Fibroblast of the conjunctiva (primary cell): ENCODE measurements at regions not wholly inside any gene's neighbourhood (a gene's known extent, or its start where the extent isn't known, plus 50 kb on each side); places are given as distances from the start of the nearest gene placed in this dataset.
"Not testable (repeated sequence)": the region's sequence is repeated elsewhere in the genome, so short reads cannot be mapped to it uniquely, and the experiment has no call there.

Experiments
- DNase-seq: peaks from one replicate; pipeline ENCODE4 v3.0.0-alpha.2; 2010; ENCODE audit warnings: low read depth

GRCh38 chr5:60546207-60546606 is 153.8 kb downstream of the DEPDC1B start:
- no peak for DNase-seq

- DNase-seq = no peak
These were observed 154.4 kb downstream of the DEPDC1B start for GRCh38 chr5:60545551-60545950.

- no peak for DNase-seq
These were observed 155.8 kb downstream of the DEPDC1B start for GRCh38 chr5:60544142-60544541.

- peak; percentile 5 for DNase-seq
These were observed 158.0 kb downstream of the DEPDC1B start for GRCh38 chr5:60541980-60542379.

- peak; percentile 27 for DNase-seq
These were observed 158.8 kb downstream of the DEPDC1B start for GRCh38 chr5:60540856-60541805.

- DNase-seq = no peak
These were observed 160.8 kb downstream of the DEPDC1B start for GRCh38 chr5:60538955-60539866.

- no peak for DNase-seq
These were observed 161.5 kb downstream of the DEPDC1B start for GRCh38 chr5:60538426-60538825.

GRCh38 chr5:60535951-60536350 is 164.0 kb downstream of the DEPDC1B start:
- DNase-seq = no peak

GRCh38 chr5:60535198-60535597 is 164.8 kb downstream of the DEPDC1B start:
- DNase-seq = no peak

- DNase-seq = no peak
These were observed 166.2 kb downstream of the DEPDC1B start for GRCh38 chr5:60533789-60534188.

GRCh38 chr5:60532796-60533195 is 167.2 kb downstream of the DEPDC1B start:
- DNase-seq = not testable (repeated sequence)

GRCh38 chr5:60530144-60530848 is 169.7 kb downstream of the DEPDC1B start:
- not testable (repeated sequence) for DNase-seq

- DNase-seq = no peak
These were observed 171.0 kb downstream of the DEPDC1B start for GRCh38 chr5:60529001-60529400.

- no peak for DNase-seq
These were observed 172.9 kb downstream of the DEPDC1B start for GRCh38 chr5:60527072-60527471.

- DNase-seq = no peak
These were observed 173.6 kb downstream of the DEPDC1B start for GRCh38 chr5:60526336-60526875.

- no peak for DNase-seq
These were observed 177.6 kb downstream of the DEPDC1B start for GRCh38 chr5:60522292-60522905.

GRCh38 chr5:60521376-60522291 is 178.3 kb downstream of the DEPDC1B start:
- no peak for DNase-seq

- no peak for DNase-seq
These were observed 179.3 kb downstream of the DEPDC1B start for GRCh38 chr5:60520451-60521227.

- no peak for DNase-seq
These were observed 180.6 kb downstream of the DEPDC1B start for GRCh38 chr5:60519372-60519771.
